DOHH2 (cell line): ENCODE measurements at regions not wholly inside any gene's neighbourhood (a gene's known extent, or its start where the extent isn't known, plus 50 kb on each side); places are given as distances from the start of the nearest gene placed in this dataset.

Source experiments
- H3F3A ChIP-seq: fragments of 200-600 bp; sonication (generic), shearing (Covaris generic); 2 replicates; pipeline ENCODE4 v1.6.0; 2016; ENCODE audit warnings: antibody characterized with exemption, mild to moderate bottlenecking; ENCODE audit not compliant: control insufficient read depth, insufficient read depth
- H3K27ac ChIP-seq: fragments of 200-600 bp; sonication (generic); 2 replicates; pipeline ENCODE4 v1.5.1; 2014; ENCODE audit warnings: low read depth, mild to moderate bottlenecking, low read length, moderate library complexity
- H3K27me3 ChIP-seq: fragments of 200-600 bp; sonication (generic); 2 replicates; pipeline ENCODE4 v1.6.1; 2014; ENCODE audit warnings: mild to moderate bottlenecking, low read length, mixed read lengths; ENCODE audit not compliant: control insufficient read depth
- H3K36me3 ChIP-seq: fragments of 200-600 bp; sonication (generic); 2 replicates; pipeline ENCODE4 v1.6.1; 2014; ENCODE audit warnings: mild to moderate bottlenecking, low read length, moderate library complexity, mixed read lengths; ENCODE audit not compliant: control insufficient read depth
- H3K4me1 ChIP-seq: fragments of 200-600 bp; sonication (generic); 2 replicates; pipeline ENCODE4 v1.6.1; 2014; ENCODE audit warnings: mild to moderate bottlenecking, low read length, mixed read lengths; ENCODE audit not compliant: control insufficient read depth
- H3K4me2 ChIP-seq: fragments of 200-600 bp; sonication (generic); 2 replicates; pipeline ENCODE4 v1.6.0; 2014; ENCODE audit warnings: mild to moderate bottlenecking, low read length, moderate library complexity
- H3K4me3 ChIP-seq: fragments of 200-600 bp; sonication (generic); 2 replicates; pipeline ENCODE4 v1.5.1; 2014; ENCODE audit warnings: mild to moderate bottlenecking, low read length, mixed read lengths
- H3K79me2 ChIP-seq: fragments of 200-600 bp; sonication (generic); 2 replicates; pipeline ENCODE4 v1.6.1; 2014; ENCODE audit warnings: mild to moderate bottlenecking, low read length, mixed read lengths; ENCODE audit not compliant: control insufficient read depth
- H3K9me2 ChIP-seq: fragments of 200-600 bp; sonication (generic); replicated peaks from 2 replicates; pipeline ENCODE4 v1.6.1; 2014; ENCODE audit warnings: mild to moderate bottlenecking, low read length, mixed read lengths; ENCODE audit not compliant: control insufficient read depth
- H3K9me3 ChIP-seq: fragments of 200-600 bp; sonication (generic); 2 replicates; pipeline ENCODE4 v1.6.1; 2014; ENCODE audit warnings: antibody characterized with exemption, low read length, mixed read lengths; ENCODE audit not compliant: control insufficient read depth, insufficient read depth
- H4K20me1 ChIP-seq: fragments of 200-600 bp; sonication (generic); 2 replicates; pipeline ENCODE4 v1.6.0; 2014; ENCODE audit warnings: low read depth, mild to moderate bottlenecking, antibody characterized with exemption, low read length, moderate library complexity; ENCODE audit not compliant: control insufficient read depth, insufficient read depth
- EZH2phosphoT487 ChIP-seq: fragments of 200-600 bp; sonication (generic); IDR thresholded peaks from 2 replicates; pipeline ENCODE4 v1.6.1; 2017; ENCODE audit warnings: borderline replicate concordance, mild to moderate bottlenecking, antibody characterized with exemption, low read length, moderate library complexity, mixed read lengths
- TF ChIP-seq, protein P1 (sequence below): fragments of 200-600 bp; sonication (generic); IDR thresholded peaks from one replicate; pipeline ENCODE4 v1.5.1; 2014; ENCODE audit warnings: antibody characterized with exemption, mild to moderate bottlenecking, low read depth, low read length; ENCODE audit not compliant: poor library complexity, severe bottlenecking

- H3K36me3 ChIP-seq, result no peaks in the 10 kb centered on the region
- no peaks in the 10 kb centered on the region for H3K4me1 ChIP-seq
- no peaks in the 10 kb centered on the region for H3K9me2 ChIP-seq
- no peak overlapping the region for H3K27ac ChIP-seq
- H3K27me3 ChIP-seq, result no peaks in the 10 kb centered on the region
- H3K4me3 ChIP-seq, result no peak overlapping the region
- no peaks in the 10 kb centered on the region for H3F3A ChIP-seq
- no peaks in the 10 kb centered on the region for H3K9me3 ChIP-seq
- TF ChIP-seq, protein P1, sequence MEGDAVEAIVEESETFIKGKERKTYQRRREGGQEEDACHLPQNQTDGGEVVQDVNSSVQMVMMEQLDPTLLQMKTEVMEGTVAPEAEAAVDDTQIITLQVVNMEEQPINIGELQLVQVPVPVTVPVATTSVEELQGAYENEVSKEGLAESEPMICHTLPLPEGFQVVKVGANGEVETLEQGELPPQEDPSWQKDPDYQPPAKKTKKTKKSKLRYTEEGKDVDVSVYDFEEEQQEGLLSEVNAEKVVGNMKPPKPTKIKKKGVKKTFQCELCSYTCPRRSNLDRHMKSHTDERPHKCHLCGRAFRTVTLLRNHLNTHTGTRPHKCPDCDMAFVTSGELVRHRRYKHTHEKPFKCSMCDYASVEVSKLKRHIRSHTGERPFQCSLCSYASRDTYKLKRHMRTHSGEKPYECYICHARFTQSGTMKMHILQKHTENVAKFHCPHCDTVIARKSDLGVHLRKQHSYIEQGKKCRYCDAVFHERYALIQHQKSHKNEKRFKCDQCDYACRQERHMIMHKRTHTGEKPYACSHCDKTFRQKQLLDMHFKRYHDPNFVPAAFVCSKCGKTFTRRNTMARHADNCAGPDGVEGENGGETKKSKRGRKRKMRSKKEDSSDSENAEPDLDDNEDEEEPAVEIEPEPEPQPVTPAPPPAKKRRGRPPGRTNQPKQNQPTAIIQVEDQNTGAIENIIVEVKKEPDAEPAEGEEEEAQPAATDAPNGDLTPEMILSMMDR, result no peak
- TF ChIP-seq EZH2phosphoT487, result no peak
- H4K20me1 ChIP-seq, result no peaks in the 10 kb centered on the region
- H3K4me2 ChIP-seq, result no peak overlapping the region
- H3K79me2 ChIP-seq, result no peaks in the 10 kb centered on the region
Observed at GRCh38 chr20:52761867-52762266, 210.3 kb upstream of the TSHZ2 start.

GRCh38 chr20:52760791-52761190, 211.4 kb upstream of the TSHZ2 start:
- Histone ChIP-seq H3K9me3 (no peaks in the 10 kb centered on the region), H3K36me3 (no peaks in the 10 kb centered on the region), H3K27ac (no peak overlapping the region), H3K9me2 (no peaks in the 10 kb centered on the region), H4K20me1 (no peaks in the 10 kb centered on the region), H3K4me3 (no peak overlapping the region), H3F3A (no peaks in the 10 kb centered on the region), H3K4me2 (no peak overlapping the region), H3K27me3 (no peaks in the 10 kb centered on the region), H3K79me2 (no peaks in the 10 kb centered on the region), H3K4me1 (no peaks in the 10 kb centered on the region)
- TF ChIP-seq, protein P1, result no peak
- no peak for TF ChIP-seq EZH2phosphoT487

DNA sequence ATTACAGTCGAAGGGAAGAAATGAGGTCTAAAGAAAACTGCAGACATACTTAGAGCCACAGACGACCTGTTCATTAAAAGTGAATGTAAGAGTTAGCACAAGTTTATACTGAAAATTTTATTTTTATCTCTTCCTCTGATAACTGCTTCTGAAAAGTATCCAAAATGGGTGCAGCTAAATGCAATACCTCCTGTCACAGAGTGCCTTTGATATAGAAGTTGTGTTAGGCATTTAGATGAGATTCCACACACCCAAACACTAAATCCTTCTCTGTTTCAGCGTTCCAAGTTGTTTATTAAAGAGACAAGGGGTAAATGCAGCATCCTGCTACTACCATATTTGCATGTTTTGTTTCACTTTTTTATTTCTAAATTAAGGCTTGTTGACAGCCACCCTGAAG, 214.7 kb upstream of the TSHZ2 start:
- TF ChIP-seq EZH2phosphoT487, result no peak
- TF ChIP-seq, protein P1, result no peak
- H3F3A ChIP-seq, result no peaks in the 10 kb centered on the region
- H3K9me2 ChIP-seq, result no peaks in the 10 kb centered on the region
- no peaks in the 10 kb centered on the region for H3K27me3 ChIP-seq
- no peaks in the 10 kb centered on the region for H4K20me1 ChIP-seq
- no peak overlapping the region for H3K27ac ChIP-seq
- no peaks in the 10 kb centered on the region for H3K36me3 ChIP-seq
- H3K79me2 ChIP-seq, result no peaks in the 10 kb centered on the region
- H3K4me1 ChIP-seq, result no peaks in the 10 kb centered on the region
- H3K9me3 ChIP-seq, result no peaks in the 10 kb centered on the region
- no peak overlapping the region for H3K4me2 ChIP-seq
- no peak overlapping the region for H3K4me3 ChIP-seq

GRCh38 chr20:52755744-52756143, 216.4 kb upstream of the TSHZ2 start:
- Histone ChIP-seq H3K27ac (no peak overlapping the region), H3K79me2 (no peaks in the 10 kb centered on the region), H3F3A (no peaks in the 10 kb centered on the region), H3K9me3 (no peaks in the 10 kb centered on the region), H4K20me1 (no peaks in the 10 kb centered on the region), H3K4me2 (no peak overlapping the region), H3K9me2 (no peaks in the 10 kb centered on the region), H3K27me3 (no peaks in the 10 kb centered on the region), H3K4me3 (no peak overlapping the region), H3K4me1 (no peaks in the 10 kb centered on the region), H3K36me3 (no peaks in the 10 kb centered on the region)
- TF ChIP-seq EZH2phosphoT487, result no peak
- TF ChIP-seq, protein P1, result no peak
